MCF 10A (cell line): ENCODE measurements at regions not wholly inside any gene's neighbourhood (a gene's known extent, or its start where the extent isn't known, plus 50 kb on each side); places are given as distances from the start of the nearest gene placed in this dataset.

Experiments
- BruUV-seq: library from RNA; stranded (reverse); fragments of 400-500 nt; replicated peaks from 2 replicates; lab custom pipeline; 2021; lab: Mats Ljungman, UMichigan
- CTCF ChIA-PET: fragments of 300-600 bp; sonication (Branson Sonifier 250); formaldehyde crosslinking; extraction: SDS; loops from one replicate; lab custom pipeline; 2021; ENCODE audit warnings: antibody characterized with exemption, inconsistent platforms; lab: Yijun Ruan, JAX
- POLR2A ChIA-PET: fragments of 300-600, 350-650 bp; sonication (Branson Sonifier 250); formaldehyde crosslinking; extraction: SDS; loops from one replicate; lab custom pipeline; 2020; ENCODE audit warnings: antibody characterized with exemption, inconsistent platforms; lab: Yijun Ruan, JAX
- DNase-seq: peaks from one replicate; pipeline ENCODE4 v3.0.0-alpha.2; 2018; ENCODE audit not compliant: unreplicated experiment
- H3K27ac Mint-ChIP-seq: one replicate; pipeline ENCODE4 v1.8.0; 2022; ENCODE audit warnings: mild to moderate bottlenecking, low read depth, mixed read lengths; ENCODE audit not compliant: unreplicated experiment
- H3K27me3 Mint-ChIP-seq: one replicate; pipeline ENCODE4 v1.8.0; 2022; ENCODE audit warnings: mixed read lengths; ENCODE audit not compliant: insufficient read depth, unreplicated experiment
- H3K36me3 Mint-ChIP-seq: one replicate; pipeline ENCODE4 v1.8.0; 2022; ENCODE audit warnings: mild to moderate bottlenecking, moderate library complexity, mixed read lengths; ENCODE audit not compliant: insufficient read depth, unreplicated experiment
- H3K4me1 Mint-ChIP-seq: one replicate; pipeline ENCODE4 v1.8.0; 2022; ENCODE audit warnings: mixed read lengths; ENCODE audit not compliant: insufficient read depth, unreplicated experiment
- H3K4me3 Mint-ChIP-seq: one replicate; pipeline ENCODE4 v1.8.0; 2022; ENCODE audit warnings: mild to moderate bottlenecking, moderate library complexity, mixed read lengths; ENCODE audit not compliant: unreplicated experiment
- H3K9me3 Mint-ChIP-seq: one replicate; pipeline ENCODE4 v1.8.0; 2022; ENCODE audit warnings: mixed read lengths; ENCODE audit not compliant: unreplicated experiment
- CTCF ChIP-seq: fragments of 200-600 bp; IDR thresholded peaks from one replicate; pipeline ENCODE4 v1.8.0; 2022; ENCODE audit warnings: antibody characterized with exemption, mild to moderate bottlenecking; ENCODE audit not compliant: unreplicated experiment
- intact Hi-C: fragments of 100-400 bp; cut with micrococcal nuclease; formaldehyde crosslinking; loops from 2 replicates; pipeline ENCODE4 v1.14.1; 2022

- no TSS peak for BruUV-seq
- POLR2A ChIA-PET: no interaction called here
- no peak for DNase-seq
- no peak for TF ChIP-seq CTCF
- Mint-ChIP-seq H3K36me3 (no peaks in the 10 kb centered on the region), H3K27me3 (no peaks in the 10 kb centered on the region), H3K4me1 (no peaks in the 10 kb centered on the region), H3K27ac (no peak overlapping the region), H3K9me3 (no peaks in the 10 kb centered on the region), H3K4me3 (no peak overlapping the region)
- CTCF ChIA-PET: no interaction called here
- intact Hi-C loops: no loop called here
Measured at GRCh38 chr5:123807177-123807945, 295.4 kb downstream of the CSNK1G3 start.

GRCh38 chr5:123806644-123807043 is 294.7 kb downstream of the CSNK1G3 start:
- Mint-ChIP-seq H3K27ac (no peak overlapping the region), H3K27me3 (no peaks in the 10 kb centered on the region), H3K4me3 (no peak overlapping the region), H3K9me3 (no peaks in the 10 kb centered on the region), H3K4me1 (no peaks in the 10 kb centered on the region), H3K36me3 (no peaks in the 10 kb centered on the region)
- CTCF ChIA-PET: no interaction called here
- intact Hi-C loops: no loop called here
- POLR2A ChIA-PET: no interaction called here
- BruUV-seq: no TSS peak
- no peak for DNase-seq
- no peak for TF ChIP-seq CTCF

- no peak for DNase-seq
- BruUV-seq: no TSS peak
- POLR2A ChIA-PET: no interaction called here
- CTCF ChIA-PET: interaction anchor here (0.7 to 0.9 kb wide), 2 partner anchors 80 to 135 kb away, joined by 3 to 4 read pairs; no protein-coding TSS in a partner anchor
- Mint-ChIP-seq H3K27me3 (no peaks in the 10 kb centered on the region), H3K36me3 (no peaks in the 10 kb centered on the region), H3K4me1 (no peaks in the 10 kb centered on the region), H3K4me3 (no peak overlapping the region), H3K27ac (no peak overlapping the region), H3K9me3 (no peaks in the 10 kb centered on the region)
- intact Hi-C loops: no loop called here
- no peak for TF ChIP-seq CTCF
Measured at GRCh38 chr5:123805300-123805699, 293.3 kb downstream of the CSNK1G3 start.

- no peak for DNase-seq
- ChIA-PET POLR2A (interaction anchor here (1.1 kb wide), 1 partner anchor 8 kb away, joined by 3 read pairs; no protein-coding TSS in a partner anchor), CTCF (interaction anchor here (0.5 to 0.6 kb wide), 3 partner anchors 40 to 1852 kb away, joined by 3 read pairs; no protein-coding TSS in a partner anchor)
- Mint-ChIP-seq H3K27ac (no peak overlapping the region), H3K27me3 (no peaks in the 10 kb centered on the region), H3K36me3 (no peaks in the 10 kb centered on the region), H3K4me1 (no peaks in the 10 kb centered on the region), H3K9me3 (no peaks in the 10 kb centered on the region), H3K4me3 (no peak overlapping the region)
- BruUV-seq: no TSS peak
- intact Hi-C loops: no loop called here
- TF ChIP-seq CTCF: no peak
Measured at GRCh38 chr5:123803359-123803758, 291.4 kb downstream of the CSNK1G3 start.
